H1 (cell line): ENCODE measurements at regions not wholly inside any gene's neighbourhood (a gene's known extent, or its start where the extent isn't known, plus 50 kb on each side); places are given as distances from the start of the nearest gene placed in this dataset.

Experiments used
- CTCF ChIA-PET: fragments of 300-600 bp; sonication (Branson Sonifier 250); formaldehyde crosslinking; loops from one replicate; lab custom pipeline; 2021; ENCODE audit not compliant: partially characterized antibody; lab: Charles Lee
- POLR2A ChIA-PET: fragments of 300-600 bp; sonication (Branson Sonifier 250); formaldehyde crosslinking; loops from one replicate; lab custom pipeline; 2021; ENCODE audit warnings: inconsistent platforms; ENCODE audit not compliant: partially characterized antibody; lab: Charles Lee
- DNase-seq, 2 experiments: peaks; one replicate each; pipeline versions ENCODE4 v3.0.0 to v3.0.0-alpha.2; 2010 to 2022; ENCODE audit warnings: low spot score in 2 of 2, low read depth in 1 of 2, mixed read lengths in 1 of 2
- FAIRE-seq: peaks from 2 replicates; lab custom pipeline; 2011; peaks lifted over from hg19 to GRCh38; lab: Jason Lieb, UNC
- H2AFZ ChIP-seq: 2 replicates; pipeline ENCODE4 v1.8.1; 2012; ENCODE audit warnings: low read length, inconsistent platforms
- H2AK5ac ChIP-seq: 2 replicates; pipeline ENCODE4 v1.6.1; 2013; ENCODE audit warnings: low read depth, low read length
- H2BK120ac ChIP-seq: replicated peaks from 2 replicates; pipeline ENCODE3; 2013; ENCODE audit warnings: low read depth, low read length, inconsistent platforms
- H2BK12ac ChIP-seq: 2 replicates; pipeline ENCODE4 v1.6.1; 2013; ENCODE audit warnings: low read depth, low read length
- H2BK15ac ChIP-seq: 2 replicates; pipeline ENCODE4 v1.6.1; 2013; ENCODE audit warnings: low read length
- H2BK20ac ChIP-seq: 2 replicates; pipeline ENCODE4 v1.6.1; 2013; ENCODE audit warnings: low read length
- H2BK5ac ChIP-seq: 2 replicates; pipeline ENCODE4 v1.6.1; 2013; ENCODE audit warnings: low read depth, low read length
- H3K14ac ChIP-seq: 2 replicates; pipeline ENCODE4 v1.6.1; 2013; ENCODE audit warnings: inconsistent platforms; ENCODE audit not compliant: insufficient read length
- H3K18ac ChIP-seq: 2 replicates; pipeline ENCODE4 v1.6.1; 2013; ENCODE audit warnings: low read length; ENCODE audit errors: extremely low read depth
- H3K23ac ChIP-seq: 2 replicates; pipeline ENCODE4 v1.6.1; 2013; ENCODE audit warnings: inconsistent platforms; ENCODE audit not compliant: insufficient read length
- H3K23me2 ChIP-seq: 2 replicates; pipeline ENCODE4 v1.6.1; 2013; ENCODE audit warnings: low read depth, low read length
- H3K27ac ChIP-seq: 2 replicates; pipeline ENCODE4 v1.6.1; 2011; ENCODE audit warnings: low read depth, low read length, inconsistent platforms
- H3K27me3 ChIP-seq, 4 experiments: replicated peaks in 1 of 4; 1 replicate in 1 of 4; 2 replicates in 3 of 4; pipeline versions ENCODE4 v1.6.1 to v1.8.1; 2011 to 2013; ENCODE audit warnings: low read length in 3 of 4, mild to moderate bottlenecking in 3 of 4, inconsistent platforms in 2 of 4, mixed read lengths in 2 of 4, moderate library complexity in 1 of 4; ENCODE audit not compliant: control insufficient read depth in 3 of 4, insufficient read depth in 3 of 4; ENCODE audit errors: extremely low read depth in 1 of 4
- H3K36me3 ChIP-seq, 4 experiments: 2 replicates each; pipeline versions ENCODE4 v1.6.1 to v1.8.1; 2011 to 2013; ENCODE audit warnings: mild to moderate bottlenecking in 4 of 4, low read length in 3 of 4, moderate library complexity in 2 of 4, control low read depth in 1 of 4, inconsistent platforms in 1 of 4; ENCODE audit not compliant: insufficient read depth in 4 of 4, control insufficient read depth in 2 of 4
- H3K4ac ChIP-seq: replicated peaks from 2 replicates; pipeline ENCODE3; 2013; ENCODE audit warnings: low read length, low read depth, mixed read lengths, inconsistent platforms; ENCODE audit not compliant: insufficient read length
- H3K4me1 ChIP-seq, 4 experiments: replicated peaks in 1 of 4; 1 replicate in 1 of 4; 2 replicates in 3 of 4; pipeline versions ENCODE4 v1.6.1 to v1.8.1; 2011 to 2013; ENCODE audit warnings: low read length in 3 of 4, inconsistent platforms in 2 of 4, mixed read lengths in 1 of 4; ENCODE audit not compliant: insufficient read depth in 4 of 4, control insufficient read depth in 3 of 4
- H3K4me2 ChIP-seq, 2 experiments: 2 replicates each; pipeline versions ENCODE4 v1.6.1 to v1.8.1; 2011 to 2013; ENCODE audit warnings: low read depth in 2 of 2, low read length in 2 of 2, control low read depth in 1 of 2, inconsistent platforms in 1 of 2, mild to moderate bottlenecking in 1 of 2; ENCODE audit not compliant: insufficient read depth in 1 of 2
- H3K4me3 ChIP-seq, 4 experiments: fragments of 200-600, 300-600 bp in 1 of 4; sonication (generic), shearing (Covaris generic), sonication (Bioruptor Twin) in 1 of 4; 2 replicates each; pipeline versions ENCODE4 v1.5.1 to v1.8.1; 2011 to 2016; ENCODE audit warnings: low read length in 4 of 4, low read depth in 3 of 4, control low read depth in 2 of 4, inconsistent platforms in 2 of 4, mild to moderate bottlenecking in 2 of 4, mixed read lengths in 1 of 4, moderate library complexity in 1 of 4; ENCODE audit not compliant: insufficient read depth in 2 of 4; ENCODE audit errors: extremely low read depth in 1 of 4
- H3K56ac ChIP-seq: replicated peaks from 2 replicates; pipeline ENCODE3; 2013; ENCODE audit warnings: low read depth, mild to moderate bottlenecking, mixed read lengths, low read length, inconsistent platforms; ENCODE audit not compliant: insufficient read length
- H3K79me1 ChIP-seq: 2 replicates; pipeline ENCODE4 v1.6.1; 2013; ENCODE audit warnings: low read depth, low read length, control low read depth
- H3K79me2 ChIP-seq, 2 experiments: 2 replicates each; pipeline versions ENCODE4 v1.6.1 to v1.8.1; 2012 to 2013; ENCODE audit warnings: low read length in 2 of 2, mild to moderate bottlenecking in 2 of 2, inconsistent platforms in 1 of 2; ENCODE audit not compliant: insufficient read depth in 2 of 2, control insufficient read depth in 1 of 2
- H3K9ac ChIP-seq, 4 experiments: replicated peaks in 1 of 4; 1 replicate in 1 of 4; 2 replicates in 3 of 4; pipeline versions ENCODE4 v1.6.1 to v1.8.1; 2011 to 2013; ENCODE audit warnings: low read depth in 3 of 4, low read length in 3 of 4, control low read depth in 2 of 4, mild to moderate bottlenecking in 2 of 4, moderate library complexity in 2 of 4, inconsistent platforms in 1 of 4; ENCODE audit errors: extremely low read depth in 1 of 4
- H3K9me3 ChIP-seq, 2 experiments: 2 replicates each; pipeline versions ENCODE4 v1.6.1 to v1.8.1; 2012 to 2013; ENCODE audit warnings: mild to moderate bottlenecking in 2 of 2, moderate library complexity in 2 of 2, control low read depth in 1 of 2, inconsistent platforms in 1 of 2, low read depth in 1 of 2, low read length in 1 of 2, mixed read lengths in 1 of 2; ENCODE audit not compliant: insufficient read depth in 2 of 2
- H4K20me1 ChIP-seq, 2 experiments: replicated peaks in 1 of 2; 2 replicates each; pipeline versions ENCODE3 to v1.8.1; 2011 to 2013; ENCODE audit warnings: inconsistent platforms in 2 of 2, low read length in 2 of 2, mild to moderate bottlenecking in 1 of 2; ENCODE audit not compliant: insufficient read depth in 2 of 2, control insufficient read depth in 1 of 2
- H4K5ac ChIP-seq: 2 replicates; pipeline ENCODE4 v1.6.1; 2013; ENCODE audit warnings: low read length, low read depth, mixed read lengths, inconsistent platforms; ENCODE audit not compliant: insufficient read length
- H4K8ac ChIP-seq: 2 replicates; pipeline ENCODE4 v1.8.0; 2013; ENCODE audit warnings: mild to moderate bottlenecking, moderate library complexity, low read length, inconsistent platforms; ENCODE audit not compliant: insufficient read depth; ENCODE audit errors: extremely low read depth
- H4K91ac ChIP-seq: replicated peaks from 2 replicates; pipeline ENCODE3; 2013; ENCODE audit warnings: low read length, mixed read lengths, inconsistent platforms; ENCODE audit not compliant: insufficient read length
- ATF3 ChIP-seq: IDR thresholded peaks from 2 replicates; pipeline ENCODE4 v1.6.1; 2011; ENCODE audit warnings: low read depth, mild to moderate bottlenecking, low read length; ENCODE audit not compliant: insufficient read depth
- CBX5 ChIP-seq: fragments of 300-800, 300-1000 bp; sonication (generic); IDR thresholded peaks from 2 replicates; pipeline ENCODE4 v1.7.1; 2016; ENCODE audit warnings: antibody characterized with exemption, low read length, low read depth
- GABPA ChIP-seq: IDR thresholded peaks from 2 replicates; pipeline ENCODE4 v1.6.1; 2011; ENCODE audit warnings: mild to moderate bottlenecking, low read length, moderate library complexity, borderline replicate concordance; ENCODE audit not compliant: insufficient read depth
- JUN ChIP-seq: IDR thresholded peaks from 2 replicates; pipeline ENCODE4 v1.6.1; 2011; ENCODE audit warnings: low read depth, mild to moderate bottlenecking, improper control_type of control experiment, low read length
- MAX ChIP-seq: IDR thresholded peaks from 2 replicates; pipeline ENCODE4 v1.6.1; 2012; ENCODE audit warnings: inconsistent platforms
- PHF8 ChIP-seq: fragments of 200-600 bp; sonication (generic); conservative IDR thresholded peaks from 2 replicates; pipeline ENCODE4 v1.7.1; 2012; ENCODE audit warnings: low read depth, mild to moderate bottlenecking, inconsistent platforms, low read length, moderate library complexity
- POU5F1 ChIP-seq: IDR thresholded peaks from 2 replicates; pipeline ENCODE4 v1.6.1; 2011; ENCODE audit warnings: low read depth, mild to moderate bottlenecking, low read length, moderate library complexity
- SRF ChIP-seq: IDR thresholded peaks from 2 replicates; pipeline ENCODE4 v1.6.1; 2011; ENCODE audit warnings: mild to moderate bottlenecking, low read depth, low read length, moderate library complexity
- ZNF274 ChIP-seq: IDR thresholded peaks from 2 replicates; pipeline ENCODE4 v1.7.0; 2012; ENCODE audit warnings: low read length, borderline replicate concordance; ENCODE audit errors: extremely low read depth
- WGBS, 2 experiments: shearing (Covaris generic) in 1 of 2; methylation state at CpG; one replicate each; pipeline versions ENCODE4 v1.1.6 to v1.1.7; 2013 to 2015; ENCODE audit warnings: low lambda C conversion rate in 2 of 2, mixed read lengths in 2 of 2, inconsistent platforms in 1 of 2, low coverage in 1 of 2, missing lambda C conversion rate in 1 of 2; ENCODE audit not compliant: insufficient replicate concordance in 2 of 2, insufficient coverage in 1 of 2, insufficient read length in 1 of 2; ENCODE audit errors: extremely low coverage in 1 of 2, missing lambda C conversion rate in 1 of 2; 5-methylcytosine and 5-hydroxymethylcytosine counted together

- FAIRE-seq (no peak), DNase-seq (no peak)
- peaks cover 0 to 5% (median 1%) of the 10 kb centered on the region in 4 experiments; a peak in 3 of 7 replicates for H3K4me1 ChIP-seq
- no peak overlapping the region for H3K56ac ChIP-seq
- TF ChIP-seq JUN: no peak
- no peak for TF ChIP-seq ZNF274
- TF ChIP-seq CBX5: no peak
- TF ChIP-seq GABPA: no peak
- no peak for TF ChIP-seq SRF
- TF ChIP-seq MAX: no peak
- no peak for TF ChIP-seq ATF3
- no peak for TF ChIP-seq POU5F1
- TF ChIP-seq PHF8: no peak
- ChIA-PET CTCF (interaction anchor here (1.5 kb wide), 1 partner anchor 63 kb away, joined by 4 read pairs; no protein-coding TSS in a partner anchor), POLR2A (no interaction called here)
- H3K27me3 ChIP-seq: peaks cover 0 to 1% (median 0%) of the 10 kb centered on the region in 4 experiments; a peak in 1 of 7 replicates
- no peak overlapping the region for H2BK5ac ChIP-seq
- H3K23ac ChIP-seq: no peak overlapping the region
- H2AK5ac ChIP-seq: no peak overlapping the region
- no peaks in the 10 kb centered on the region for H3K23me2 ChIP-seq
- no peaks in the 10 kb centered on the region for H3K79me2 ChIP-seq
- H2AFZ ChIP-seq: no peak overlapping the region
- no peak overlapping the region for H3K4ac ChIP-seq
- no peak overlapping the region for H2BK15ac ChIP-seq
- no peaks in the 10 kb centered on the region for H3K79me1 ChIP-seq
- no peak overlapping the region for H4K91ac ChIP-seq
- H3K18ac ChIP-seq: no peak overlapping the region
- no peak overlapping the region for H2BK12ac ChIP-seq
- H3K36me3 ChIP-seq: no peaks in the 10 kb centered on the region
- H3K14ac ChIP-seq: no peak overlapping the region
- no peak overlapping the region for H3K4me2 ChIP-seq
- H3K9me3 ChIP-seq: peaks cover 0 to 4% of the 10 kb centered on the region in 2 experiments; a peak in 1 of 4 replicates
- H4K8ac ChIP-seq: no peak overlapping the region
- H3K4me3 ChIP-seq: no peak overlapping the region
- H3K9ac ChIP-seq: no peak overlapping the region
- 91% methylated on average over 2 of the region's 2 CpGs; no CpG with 5 or more reads in 1 of the 2 experiments for WGBS, 2 experiments
- no peak overlapping the region for H2BK20ac ChIP-seq
- H4K20me1 ChIP-seq: no peaks in the 10 kb centered on the region
- H2BK120ac ChIP-seq: no peak overlapping the region
- no peak overlapping the region for H4K5ac ChIP-seq
- H3K27ac ChIP-seq: no peak overlapping the region
Measured at GRCh38 chr2:150126839-150127238, 360.6 kb downstream of the RND3 start.
